Upper lobe of left lung (tissue), 4 donors: ENCODE measurements at regions not wholly inside any gene's neighbourhood (a gene's known extent, or its start where the extent isn't known, plus 50 kb on each side); places are given as distances from the start of the nearest gene placed in this dataset.

ENCODE experiments used
- EP300 ChIP-seq, 4 donors: sonication (generic); formaldehyde crosslinking; IDR thresholded peaks; one replicate each; pipeline ENCODE4 v1.5.1; 2017; ENCODE audit warnings: antibody characterized with exemption in 4 of 4, control low read depth in 2 of 4
- POLR2A ChIP-seq, 4 donors: fragments of 450-650 bp; IDR thresholded peaks; one replicate each; pipeline ENCODE4 v1.5.1; 2016 to 2017; ENCODE audit warnings: antibody characterized with exemption in 4 of 4, mild to moderate bottlenecking in 2 of 4
- POLR2AphosphoS5 ChIP-seq, 2 donors: sonication (generic); formaldehyde crosslinking; IDR thresholded peaks; one replicate each; pipeline ENCODE4 v1.5.1; 2017; ENCODE audit warnings: antibody characterized with exemption in 2 of 2
- TF ChIP-seq, protein P1 (sequence below), 6 experiments: fragments of 450-650 bp in 4 of 6; fragments of 200-600 bp in 2 of 6; sonication (generic) in 2 of 6; IDR thresholded peaks; one replicate each; pipeline ENCODE4 v1.5.1; 2016 to 2019; ENCODE audit warnings: antibody characterized with exemption in 6 of 6

DNA sequence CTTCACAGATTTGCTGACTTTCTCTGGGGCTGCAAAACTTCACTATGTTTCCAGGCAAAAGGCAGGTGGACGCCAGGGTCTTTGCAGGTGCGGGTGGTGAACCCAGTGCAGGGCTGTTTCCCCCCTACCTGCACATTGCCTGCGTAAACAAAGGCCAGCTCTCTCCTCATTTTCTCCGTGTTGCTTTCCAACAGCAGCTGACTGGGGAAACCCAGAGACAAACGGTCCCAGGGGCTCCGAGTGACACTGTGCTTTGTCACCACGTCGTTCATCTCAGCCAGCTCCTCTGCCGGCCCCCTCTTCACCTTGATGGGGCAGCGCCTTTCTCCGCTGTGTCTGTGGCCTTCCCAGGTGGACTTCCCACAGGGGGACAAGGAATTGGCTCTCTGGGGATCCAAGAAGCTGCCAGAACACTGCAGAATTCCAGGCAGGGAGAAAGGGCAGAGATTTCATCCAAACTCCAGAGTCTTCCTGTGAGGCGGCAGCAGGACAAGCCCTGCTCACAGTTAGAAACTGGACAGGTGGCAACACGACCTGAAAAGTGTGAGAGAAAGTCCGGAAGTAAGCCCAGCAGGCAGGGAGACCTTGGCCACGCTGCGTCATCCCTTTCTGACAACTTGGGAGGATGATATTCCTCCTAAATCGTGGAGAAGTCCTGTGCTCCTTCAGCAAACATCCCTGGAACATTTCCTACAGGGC, 1493.7 kb downstream of the TBC1D22A start:
- TF ChIP-seq, protein P1, sequence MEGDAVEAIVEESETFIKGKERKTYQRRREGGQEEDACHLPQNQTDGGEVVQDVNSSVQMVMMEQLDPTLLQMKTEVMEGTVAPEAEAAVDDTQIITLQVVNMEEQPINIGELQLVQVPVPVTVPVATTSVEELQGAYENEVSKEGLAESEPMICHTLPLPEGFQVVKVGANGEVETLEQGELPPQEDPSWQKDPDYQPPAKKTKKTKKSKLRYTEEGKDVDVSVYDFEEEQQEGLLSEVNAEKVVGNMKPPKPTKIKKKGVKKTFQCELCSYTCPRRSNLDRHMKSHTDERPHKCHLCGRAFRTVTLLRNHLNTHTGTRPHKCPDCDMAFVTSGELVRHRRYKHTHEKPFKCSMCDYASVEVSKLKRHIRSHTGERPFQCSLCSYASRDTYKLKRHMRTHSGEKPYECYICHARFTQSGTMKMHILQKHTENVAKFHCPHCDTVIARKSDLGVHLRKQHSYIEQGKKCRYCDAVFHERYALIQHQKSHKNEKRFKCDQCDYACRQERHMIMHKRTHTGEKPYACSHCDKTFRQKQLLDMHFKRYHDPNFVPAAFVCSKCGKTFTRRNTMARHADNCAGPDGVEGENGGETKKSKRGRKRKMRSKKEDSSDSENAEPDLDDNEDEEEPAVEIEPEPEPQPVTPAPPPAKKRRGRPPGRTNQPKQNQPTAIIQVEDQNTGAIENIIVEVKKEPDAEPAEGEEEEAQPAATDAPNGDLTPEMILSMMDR (IDR thresholded peaks at IDR 0.05): no peak
- TF ChIP-seq EP300 (IDR thresholded peaks at IDR 0.05) (no peak), POLR2A (IDR thresholded peaks at IDR 0.05) (no peak), POLR2AphosphoS5 (IDR thresholded peaks at IDR 0.05) (no peak)
